SK-N-SH (cell line): ENCODE measurements at regions not wholly inside any gene's neighbourhood (a gene's known extent, or its start where the extent isn't known, plus 50 kb on each side); places are given as distances from the start of the nearest gene placed in this dataset.
A peak's percentile ranks its signal among the peaks of the same experiment; 100 is the strongest.
"Not testable (repeated sequence)": the region's sequence is repeated elsewhere in the genome, so short reads cannot be mapped to it uniquely, and the experiment has no call there.

Experiments
- CTCF ChIA-PET: fragments of 300-600, 350-600 bp; formaldehyde crosslinking; extraction: SDS; loops from one replicate; lab custom pipeline; 2021; lab: Yijun Ruan, JAX
- POLR2A ChIA-PET: fragments of 350-600 bp; sonication (Branson Sonifier 250); formaldehyde crosslinking; extraction: SDS; loops from one replicate; lab custom pipeline; 2020; ENCODE audit warnings: antibody characterized with exemption, inconsistent platforms; lab: Yijun Ruan, JAX
- DNase-seq: peaks from one replicate; pipeline ENCODE4 v3.0.0; 2012
- H2AFZ ChIP-seq: fragments of 200-600 bp; sonication (generic); 2 replicates; pipeline ENCODE4 v1.8.1; 2016; ENCODE audit warnings: antibody characterized with exemption, mild to moderate bottlenecking, low read depth
- H3F3A ChIP-seq: fragments of 200-600 bp; sonication (generic); replicated peaks from 2 replicates; pipeline ENCODE3; 2016; ENCODE audit warnings: antibody characterized with exemption, mild to moderate bottlenecking; ENCODE audit not compliant: insufficient read depth
- H3K27ac ChIP-seq, 2 experiments: fragments of 200-500 bp in 1 of 2; fragments of 200-600 bp in 1 of 2; sonication (Bioruptor generic) in 1 of 2; sonication (generic), shearing (Covaris generic) in 1 of 2; 2 replicates each; pipeline versions ENCODE4 v1.5.1 to v1.6.1; 2014 to 2016; ENCODE audit warnings: low read depth in 2 of 2, inconsistent platforms in 1 of 2, low read length in 1 of 2, mild to moderate bottlenecking in 1 of 2, mixed read lengths in 1 of 2
- H3K27me3 ChIP-seq: fragments of 200-600 bp; sonication (generic), shearing (Covaris generic); 2 replicates; pipeline ENCODE4 v1.6.1; 2016; ENCODE audit warnings: mixed run types; ENCODE audit not compliant: insufficient read depth
- H3K36me3 ChIP-seq, 2 experiments: fragments of 200-500 bp in 1 of 2; fragments of 200-600 bp in 1 of 2; sonication (Bioruptor generic) in 1 of 2; sonication (generic) in 1 of 2; replicated peaks in 1 of 2; 2 replicates each; pipeline versions ENCODE3 to v1.5.1; 2014 to 2016; ENCODE audit warnings: low read length in 1 of 2, mild to moderate bottlenecking in 1 of 2; ENCODE audit not compliant: insufficient read depth in 2 of 2, control insufficient read depth in 1 of 2
- H3K4me1 ChIP-seq, 2 experiments: fragments of 200-500 bp in 1 of 2; fragments of 200-600 bp in 1 of 2; sonication (Bioruptor generic) in 1 of 2; sonication (generic), shearing (Covaris generic) in 1 of 2; 2 replicates each; pipeline versions ENCODE4 v1.5.1 to v1.6.1; 2014 to 2016; ENCODE audit warnings: low read depth in 1 of 2, low read length in 1 of 2, mixed run types in 1 of 2; ENCODE audit not compliant: insufficient read depth in 2 of 2, control insufficient read depth in 1 of 2
- H3K4me2 ChIP-seq: fragments of 200-600 bp; sonication (generic), shearing (Covaris generic); 2 replicates; pipeline ENCODE4 v1.6.1; 2017; ENCODE audit warnings: mixed run types
- H3K4me3 ChIP-seq, 2 experiments: fragments of 200-500 bp in 1 of 2; fragments of 200-600 bp in 1 of 2; sonication (Bioruptor generic) in 1 of 2; sonication (generic), shearing (Covaris generic) in 1 of 2; 2 replicates each; pipeline versions ENCODE4 v1.5.1 to v1.8.1; 2014 to 2016; ENCODE audit warnings: low read depth in 2 of 2, inconsistent platforms in 1 of 2, low read length in 1 of 2, mild to moderate bottlenecking in 1 of 2, mixed read lengths in 1 of 2, moderate library complexity in 1 of 2
- H3K79me2 ChIP-seq: fragments of 200-600 bp; sonication (generic); 2 replicates; pipeline ENCODE4 v1.8.1; 2017; ENCODE audit warnings: mild to moderate bottlenecking; ENCODE audit not compliant: insufficient read depth
- H3K9ac ChIP-seq: fragments of 200-600 bp; sonication (generic); 2 replicates; pipeline ENCODE4 v1.6.1; 2017; ENCODE audit warnings: mixed run types
- H3K9me2 ChIP-seq: fragments of 200-600 bp; sonication (generic); 2 replicates; pipeline ENCODE4 v1.6.1; 2017; ENCODE audit warnings: mixed run types
- H3K9me3 ChIP-seq: fragments of 200-600 bp; sonication (generic); 2 replicates; pipeline ENCODE4 v1.6.1; 2017; ENCODE audit warnings: mixed run types, mild to moderate bottlenecking, moderate library complexity
- H4K20me1 ChIP-seq: fragments of 200-600 bp; sonication (generic); 2 replicates; pipeline ENCODE4 v1.6.1; 2017; ENCODE audit warnings: mild to moderate bottlenecking, mixed run types; ENCODE audit not compliant: insufficient read depth
- CHD2 ChIP-seq: fragments of 150-350 bp; IDR thresholded peaks from 2 replicates; pipeline ENCODE4 v1.6.1; 2018; ENCODE audit warnings: low read length; ENCODE audit not compliant: partially characterized antibody
- CTCF ChIP-seq: fragments of 200-600 bp; sonication (generic); IDR thresholded peaks from 2 replicates; pipeline ENCODE4 v1.6.1; 2017; ENCODE audit warnings: antibody characterized with exemption, mild to moderate bottlenecking, moderate library complexity
- EP300 ChIP-seq, 2 experiments: IDR thresholded peaks; 2 replicates each; pipeline versions ENCODE4 v1.4.0 to v1.6.1; 2012; ENCODE audit warnings: borderline replicate concordance in 1 of 2, low read depth in 1 of 2, low read length in 1 of 2
- FOSL2 ChIP-seq: IDR thresholded peaks from 2 replicates; pipeline ENCODE4 v1.4.0; 2012; ENCODE audit warnings: low read depth, mild to moderate bottlenecking, moderate library complexity, borderline replicate concordance
- FOXM1 ChIP-seq: IDR thresholded peaks from 2 replicates; pipeline ENCODE4 v1.4.0; 2012; ENCODE audit warnings: low read depth, mild to moderate bottlenecking
- GATA2 ChIP-seq: sonication (generic); formaldehyde crosslinking; IDR thresholded peaks from 2 replicates; pipeline ENCODE4 v1.5.0; 2020; ENCODE audit warnings: mild to moderate bottlenecking, missing genetic modification reagents
- IRF3 ChIP-seq: fragments of 150-350 bp; IDR thresholded peaks from 2 replicates; pipeline ENCODE4 v1.6.1; 2016; ENCODE audit warnings: mild to moderate bottlenecking, low read depth, low read length
- MEF2A ChIP-seq: IDR thresholded peaks from 2 replicates; pipeline ENCODE4 v1.4.0; 2012; ENCODE audit warnings: low read depth, borderline replicate concordance
- NFIC ChIP-seq: IDR thresholded peaks from 2 replicates; pipeline ENCODE4 v1.4.0; 2012; ENCODE audit warnings: borderline replicate concordance
- NRF1 ChIP-seq: IDR thresholded peaks from 2 replicates; pipeline ENCODE4 v1.6.1; 2012; ENCODE audit warnings: low read depth, mild to moderate bottlenecking, low read length
- PBX3 ChIP-seq: IDR thresholded peaks from 2 replicates; pipeline ENCODE4; 2012
- RCOR1 ChIP-seq: fragments of 150-350 bp; IDR thresholded peaks from 2 replicates; pipeline ENCODE4 v1.6.1; 2017; ENCODE audit warnings: antibody characterized with exemption, low read length
- SIN3A ChIP-seq: IDR thresholded peaks from 2 replicates; pipeline ENCODE4 v1.6.1; 2012; ENCODE audit warnings: low read depth, mild to moderate bottlenecking, low read length, moderate library complexity, borderline replicate concordance
- TCF12 ChIP-seq: IDR thresholded peaks from 2 replicates; pipeline ENCODE4 v1.4.0; 2012
- TEAD4 ChIP-seq: IDR thresholded peaks from 2 replicates; pipeline ENCODE4 v1.4.0; 2012; ENCODE audit warnings: mild to moderate bottlenecking, borderline replicate concordance; ENCODE audit not compliant: insufficient read depth
- USF1 ChIP-seq: IDR thresholded peaks from 2 replicates; pipeline ENCODE4 v1.4.0; 2012; ENCODE audit warnings: low read depth, borderline replicate concordance
- USF2 ChIP-seq: fragments of 150-350 bp; IDR thresholded peaks from 2 replicates; pipeline ENCODE4 v1.6.1; 2017; ENCODE audit warnings: antibody characterized with exemption, low read length, low read depth, borderline replicate concordance
- WGBS: methylation state at CpG from one replicate; pipeline ENCODE4 v1.1.6; 2017; ENCODE audit warnings: low lambda C conversion rate; 5-methylcytosine and 5-hydroxymethylcytosine counted together

DNA sequence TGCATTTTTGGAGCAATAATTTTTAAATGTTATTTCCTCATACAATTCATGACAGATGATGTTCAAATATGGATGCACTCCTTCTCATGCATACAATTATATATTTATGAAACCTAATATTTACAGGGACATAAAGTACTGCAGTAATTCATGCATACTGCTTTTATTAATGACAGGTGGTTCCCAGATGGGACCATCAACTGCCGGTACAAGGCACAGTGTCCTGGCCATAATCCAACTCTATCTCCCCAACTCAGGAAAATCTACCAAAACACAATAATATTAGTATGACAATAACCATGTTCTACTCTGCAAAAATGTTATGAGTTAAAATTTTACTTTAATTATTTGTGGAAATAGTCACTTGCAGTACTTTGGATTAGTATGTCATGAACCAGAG, 77.8 kb downstream of the VIP start:
- TF ChIP-seq MEF2A (no peak), CHD2 (peak; percentile 48), TCF12 (peak; percentile 46; the same call in 1 of the 2 replicates), EP300 (IDR thresholded peaks at IDR 0.05; ENCODE audit: borderline replicate concordance in 1 of 2, low read depth in 1 of 2, low read length in 1 of 2) (peak in 1 of 2 experiments; percentile 65; a peak in 1 of 4 replicates), RCOR1 (peak; percentile 69; the same call in 1 of the 2 replicates), PBX3 (no peak)
- no peaks in the 10 kb centered on the region for H3F3A ChIP-seq
- ChIA-PET CTCF (interaction anchor here (1.0 to 1.1 kb wide), 2 partner anchors 26 to 80 kb away, joined by 3 to 4 read pairs; no protein-coding TSS in a partner anchor), POLR2A (no interaction called here)
- H3K27ac ChIP-seq: peak overlapping the region in 1 of 2 experiments; percentile 71; a peak in 1 of 4 replicates
- no peak overlapping the region for H3K4me3 ChIP-seq
- H3K36me3 ChIP-seq: no peaks in the 10 kb centered on the region
- H3K79me2 ChIP-seq: no peaks in the 10 kb centered on the region
- H3K9me2 ChIP-seq: no peaks in the 10 kb centered on the region
- H3K4me1 ChIP-seq: peaks cover 0 to 4% of the 10 kb centered on the region in 2 experiments; a peak in 2 of 4 replicates
- no peak overlapping the region for H2AFZ ChIP-seq
- WGBS: 10% methylated on average over 1 of the region's 1 CpG
- H3K9ac ChIP-seq: no peak overlapping the region
- H3K4me2 ChIP-seq: no peak overlapping the region
- no peaks in the 10 kb centered on the region for H3K9me3 ChIP-seq
- peak; percentile 44 for DNase-seq
- H4K20me1 ChIP-seq: no peaks in the 10 kb centered on the region
- H3K27me3 ChIP-seq: no peaks in the 10 kb centered on the region

DNA sequence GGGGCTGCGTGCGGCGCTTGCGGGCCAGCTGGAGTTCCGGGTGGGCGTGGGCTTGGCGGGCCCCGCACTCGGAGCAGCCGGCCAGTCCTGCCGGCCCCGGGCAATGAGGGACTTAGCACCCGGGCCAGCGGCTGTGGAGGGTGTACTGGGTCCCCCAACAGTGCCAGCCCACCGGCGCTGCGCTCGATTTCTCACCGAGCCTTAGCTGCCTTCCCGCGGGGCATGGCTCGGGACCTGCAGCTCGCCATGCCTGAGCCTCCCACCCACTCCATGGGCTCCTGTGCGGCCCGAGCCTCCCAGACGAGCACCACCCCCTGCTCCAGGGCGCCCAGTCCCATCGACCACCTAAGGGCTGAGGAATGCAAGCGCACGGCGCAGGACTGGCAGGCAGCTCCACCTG, 83.8 kb downstream of the VIP start:
- H3K79me2 ChIP-seq, H3K4me2 ChIP-seq, H3K9me3 ChIP-seq, H2AFZ ChIP-seq, H4K20me1 ChIP-seq, H3K9ac ChIP-seq, H3K36me3 ChIP-seq, DNase-seq, H3F3A ChIP-seq, H3K27me3 ChIP-seq, H3K27ac ChIP-seq, H3K9me2 ChIP-seq, POLR2A ChIA-PET, H3K4me3 ChIP-seq, H3K4me1 ChIP-seq: not testable (repeated sequence)
- no CpG with 5 or more reads among the region's 31 CpGs for whole genome bisulfite sequencing
- CTCF ChIA-PET: interaction anchor here (0.7 to 1.5 kb wide), 2 partner anchors 71 to 114 kb away, joined by 3 to 4 read pairs; no protein-coding TSS in a partner anchor

- 63% methylated on average over 1 of the region's 1 CpG for WGBS
- DNase-seq: no peak
- H3K9me3 ChIP-seq: no peaks in the 10 kb centered on the region
- H3K27ac ChIP-seq: no peak overlapping the region
- no peaks in the 10 kb centered on the region for H3K79me2 ChIP-seq
- H3F3A ChIP-seq: no peaks in the 10 kb centered on the region
- no peaks in the 10 kb centered on the region for H3K9me2 ChIP-seq
- H3K4me3 ChIP-seq: no peak overlapping the region
- H3K27me3 ChIP-seq: no peaks in the 10 kb centered on the region
- ChIA-PET CTCF (no interaction called here), POLR2A (no interaction called here)
- H3K9ac ChIP-seq: no peak overlapping the region
- H3K36me3 ChIP-seq: no peaks in the 10 kb centered on the region
- no peak overlapping the region for H2AFZ ChIP-seq
- H3K4me1 ChIP-seq: no peaks in the 10 kb centered on the region
- no peak overlapping the region for H3K4me2 ChIP-seq
- no peaks in the 10 kb centered on the region for H4K20me1 ChIP-seq
- no peak for TF ChIP-seq USF1
- TF ChIP-seq SIN3A: no peak
- no peak for TF ChIP-seq CTCF
- TF ChIP-seq MEF2A: no peak
- no peak for TF ChIP-seq NFIC
- no peak for TF ChIP-seq FOSL2
- no peak for TF ChIP-seq FOXM1
- no peak for TF ChIP-seq USF2
- TF ChIP-seq NRF1: no peak
- no peak for TF ChIP-seq GATA2 (CRISPR knock-in tag)
- no peak for TF ChIP-seq TEAD4
- no peak for TF ChIP-seq IRF3
Observed at GRCh38 chr6:152836523-152836922, 85.9 kb downstream of the VIP start.
